Stomach (tissue), 4 donors: ENCODE measurements at regions not wholly inside any gene's neighbourhood (a gene's known extent, or its start where the extent isn't known, plus 50 kb on each side); places are given as distances from the start of the nearest gene placed in this dataset.

ENCODE experiments used
- POLR2A ChIP-seq, 4 donors: fragments of 450-650 bp; IDR thresholded peaks; one replicate each; pipeline ENCODE4 v1.6.1; 2016; ENCODE audit warnings: antibody characterized with exemption in 4 of 4, control low read depth in 2 of 4, mild to moderate bottlenecking in 1 of 4, moderate library complexity in 1 of 4
- POLR2AphosphoS5 ChIP-seq, 3 donors: sonication (generic); formaldehyde crosslinking; IDR thresholded peaks; one replicate each; pipeline ENCODE4 v1.6.1; 2016; ENCODE audit warnings: antibody characterized with exemption in 3 of 3
- TF ChIP-seq, protein P1 (sequence below), 7 experiments: fragments of 450-650 bp in 4 of 7; fragments of 200-600 bp in 3 of 7; sonication (generic) in 3 of 7; IDR thresholded peaks; one replicate each; pipeline ENCODE4 v1.5.1; 2016 to 2019; ENCODE audit warnings: antibody characterized with exemption in 7 of 7, control low read depth in 2 of 7, mild to moderate bottlenecking in 1 of 7

DNA sequence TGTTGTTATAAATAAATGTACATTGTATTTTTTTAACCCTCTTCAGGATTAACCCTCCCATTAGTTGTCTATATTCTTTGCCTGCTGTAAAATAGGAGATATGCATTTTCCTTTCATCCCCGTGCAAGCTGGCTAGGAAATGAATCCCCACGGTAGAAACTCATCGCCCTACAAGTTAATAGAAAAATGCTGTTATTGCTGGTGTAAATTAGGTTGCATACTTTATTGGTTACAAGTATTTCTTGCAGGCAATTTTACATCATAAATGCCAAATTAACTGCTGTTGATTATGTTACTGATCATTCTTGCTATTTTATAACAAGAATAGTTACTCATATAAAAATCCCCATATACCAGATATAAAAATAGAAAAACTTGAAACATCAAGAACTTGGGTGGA lies 454.2 kb upstream of the KLF6 start:
- TF ChIP-seq POLR2AphosphoS5 (IDR thresholded peaks at IDR 0.05) = no peak
- TF ChIP-seq POLR2A (IDR thresholded peaks at IDR 0.05) = no peak
- TF ChIP-seq, protein P1, sequence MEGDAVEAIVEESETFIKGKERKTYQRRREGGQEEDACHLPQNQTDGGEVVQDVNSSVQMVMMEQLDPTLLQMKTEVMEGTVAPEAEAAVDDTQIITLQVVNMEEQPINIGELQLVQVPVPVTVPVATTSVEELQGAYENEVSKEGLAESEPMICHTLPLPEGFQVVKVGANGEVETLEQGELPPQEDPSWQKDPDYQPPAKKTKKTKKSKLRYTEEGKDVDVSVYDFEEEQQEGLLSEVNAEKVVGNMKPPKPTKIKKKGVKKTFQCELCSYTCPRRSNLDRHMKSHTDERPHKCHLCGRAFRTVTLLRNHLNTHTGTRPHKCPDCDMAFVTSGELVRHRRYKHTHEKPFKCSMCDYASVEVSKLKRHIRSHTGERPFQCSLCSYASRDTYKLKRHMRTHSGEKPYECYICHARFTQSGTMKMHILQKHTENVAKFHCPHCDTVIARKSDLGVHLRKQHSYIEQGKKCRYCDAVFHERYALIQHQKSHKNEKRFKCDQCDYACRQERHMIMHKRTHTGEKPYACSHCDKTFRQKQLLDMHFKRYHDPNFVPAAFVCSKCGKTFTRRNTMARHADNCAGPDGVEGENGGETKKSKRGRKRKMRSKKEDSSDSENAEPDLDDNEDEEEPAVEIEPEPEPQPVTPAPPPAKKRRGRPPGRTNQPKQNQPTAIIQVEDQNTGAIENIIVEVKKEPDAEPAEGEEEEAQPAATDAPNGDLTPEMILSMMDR (IDR thresholded peaks at IDR 0.05) = no peak
